ENCODE measurements at regions not wholly inside any gene's neighbourhood (a gene's known extent, or its start where the extent isn't known, plus 50 kb on each side); places are given as distances from the start of the nearest gene placed in this dataset.

DNA sequence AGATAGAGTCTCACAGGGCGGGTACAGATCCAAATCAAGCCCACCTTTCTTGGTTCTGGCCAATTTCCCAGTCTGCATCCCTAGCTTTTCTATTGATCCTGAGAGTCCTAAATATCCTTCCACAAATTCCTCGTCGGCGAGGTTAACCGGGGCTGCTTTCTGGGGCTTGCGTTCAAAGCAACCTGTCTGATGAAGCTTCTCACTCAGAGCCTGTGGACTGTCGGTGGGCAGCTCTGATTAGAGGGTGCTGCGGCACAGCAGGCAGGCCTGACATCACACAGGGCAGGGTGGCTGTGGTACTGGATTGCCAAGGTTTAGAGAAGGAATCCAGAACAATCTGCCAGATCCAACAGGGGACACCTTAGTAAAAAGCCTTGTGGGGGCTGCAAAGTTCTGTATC is 338.0 kb upstream of the ZMIZ1 start:
- Histone ChIP-seq H3K4me2 (ENCODE audit: low read length) (no peak overlapping the region), H3K79me2 (ENCODE audit: insufficient read depth, low read length) (no peaks in the 10 kb centered on the region), H3K27ac (ENCODE audit: low read depth, low read length) (no peak overlapping the region), H3K9me2 (ENCODE audit: insufficient read depth) (no peaks in the 10 kb centered on the region), H3K36me3 (ENCODE audit: control insufficient read depth in 1 of 2, insufficient read depth in 2 of 2, low read length in 2 of 2) (no peaks in the 10 kb centered on the region), H3K4me1 (ENCODE audit: control insufficient read depth in 1 of 2, insufficient read depth in 2 of 2, low read length in 2 of 2) (no peaks in the 10 kb centered on the region), H2AFZ (ENCODE audit: low read depth, low read length, poor library complexity, severe bottlenecking) (no peak overlapping the region), H4K20me1 (ENCODE audit: insufficient read depth) (no peaks in the 10 kb centered on the region), H3K27me3 (ENCODE audit: insufficient read depth, low read length) (peaks cover 69% of the 10 kb centered on the region), H3K9ac (ENCODE audit: low read length) (no peak overlapping the region), H3K4me3 (replicated peaks in 1 of 2; ENCODE audit: low read depth in 1 of 2, low read length in 2 of 2) (no peak overlapping the region), H3K9me3 (ENCODE audit: control insufficient read depth in 1 of 2, insufficient read depth in 1 of 2, low read depth in 1 of 2, low read length in 2 of 2) (no peaks in the 10 kb centered on the region)
- TF ChIP-seq EGR1 (IDR thresholded peaks at IDR 0.05; ENCODE audit: low read depth) (no peak), CTCF (IDR thresholded peaks at IDR 0.05 in 2 of 3, conservative IDR thresholded peaks at IDR 0.05 in 1 of 3; ENCODE audit: borderline replicate concordance in 1 of 3, insufficient read depth in 1 of 3, low read depth in 2 of 3, low read length in 2 of 3) (no peak), POLR2AphosphoS5 (IDR thresholded peaks at IDR 0.05; ENCODE audit: low read depth, low read length) (no peak), RAD21 (IDR thresholded peaks at IDR 0.05; ENCODE audit: low read depth) (no peak), SRF (IDR thresholded peaks at IDR 0.05; ENCODE audit: low read depth) (no peak), CBX3 (IDR thresholded peaks at IDR 0.05; ENCODE audit: low read depth) (no peak), SP1 (IDR thresholded peaks at IDR 0.05; ENCODE audit: low read depth) (no peak), ZFX (IDR thresholded peaks at IDR 0.05) (no peak), CEBPB (IDR thresholded peaks at IDR 0.05; ENCODE audit: low read depth) (no peak), ZBTB33 (IDR thresholded peaks at IDR 0.05; ENCODE audit: extremely low read depth, insufficient replicate concordance, low read length) (no peak), ZNF274 (IDR thresholded peaks at IDR 0.05; ENCODE audit: low read depth, low read length) (no peak), FOSL1 (IDR thresholded peaks at IDR 0.05; ENCODE audit: low read depth) (no peak), EZH2 (IDR thresholded peaks at IDR 0.05) (no peak), ELF1 (IDR thresholded peaks at IDR 0.05; ENCODE audit: borderline replicate concordance, low read depth) (no peak), JUND (IDR thresholded peaks at IDR 0.05) (no peak), SIN3A (IDR thresholded peaks at IDR 0.05; ENCODE audit: low read depth) (no peak)
- TF ChIP-seq, protein P1, sequence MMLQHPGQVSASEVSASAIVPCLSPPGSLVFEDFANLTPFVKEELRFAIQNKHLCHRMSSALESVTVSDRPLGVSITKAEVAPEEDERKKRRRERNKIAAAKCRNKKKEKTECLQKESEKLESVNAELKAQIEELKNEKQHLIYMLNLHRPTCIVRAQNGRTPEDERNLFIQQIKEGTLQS (IDR thresholded peaks at IDR 0.05): no peak
- ChIA-PET RAD21 (ENCODE audit: low non-redundant PET in 1 of 2, low total read pairs in 2 of 2, uncharacterized antibody in 2 of 2, unreplicated experiment in 2 of 2) (no interaction called here), CTCF (no interaction called here), POLR2A (no interaction called here)
- intact Hi-C loops (cut with micrococcal nuclease): no loop called here
- ATAC-seq: no peak
- DNase-seq (ENCODE audit: low read depth, low spot score): no peak
- no TSS peak for BruUV-seq (replicated peaks)

Data from HCT116 (cell line).